ENCODE measurements at regions not wholly inside any gene's neighbourhood (a gene's known extent, or its start where the extent isn't known, plus 50 kb on each side); places are given as distances from the start of the nearest gene placed in this dataset.
"Not testable (repeated sequence)": the region's sequence is repeated elsewhere in the genome, so short reads cannot be mapped to it uniquely, and the experiment has no call there.

DNA sequence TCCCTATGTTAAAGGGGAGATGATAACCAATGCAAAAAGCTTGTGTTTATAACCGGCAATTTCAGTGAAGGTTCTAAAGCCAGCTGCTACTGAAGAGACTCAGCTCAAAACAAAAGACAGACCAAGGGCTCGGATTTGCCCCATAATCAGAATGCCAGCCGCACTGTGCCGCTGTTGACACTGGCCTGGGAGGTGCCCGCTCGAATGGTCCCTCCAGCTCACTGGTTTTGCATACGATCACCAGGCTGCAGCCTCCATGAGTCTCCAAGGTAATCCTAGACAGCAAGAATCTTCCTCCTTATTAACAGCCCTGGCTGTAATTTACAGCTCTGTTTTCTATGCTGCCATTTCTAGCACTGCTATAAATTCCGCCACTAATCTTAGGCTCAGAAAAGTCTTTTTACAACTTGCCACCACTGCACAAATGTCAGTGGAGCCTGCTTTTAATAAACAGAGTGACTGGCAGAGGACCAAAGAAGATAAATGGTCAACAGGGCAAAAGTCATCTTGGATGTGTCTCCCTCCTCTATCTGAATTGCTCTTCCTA is 155.7 kb upstream of the SH3BP4 start:
- DNase-seq = no peak

DNA sequence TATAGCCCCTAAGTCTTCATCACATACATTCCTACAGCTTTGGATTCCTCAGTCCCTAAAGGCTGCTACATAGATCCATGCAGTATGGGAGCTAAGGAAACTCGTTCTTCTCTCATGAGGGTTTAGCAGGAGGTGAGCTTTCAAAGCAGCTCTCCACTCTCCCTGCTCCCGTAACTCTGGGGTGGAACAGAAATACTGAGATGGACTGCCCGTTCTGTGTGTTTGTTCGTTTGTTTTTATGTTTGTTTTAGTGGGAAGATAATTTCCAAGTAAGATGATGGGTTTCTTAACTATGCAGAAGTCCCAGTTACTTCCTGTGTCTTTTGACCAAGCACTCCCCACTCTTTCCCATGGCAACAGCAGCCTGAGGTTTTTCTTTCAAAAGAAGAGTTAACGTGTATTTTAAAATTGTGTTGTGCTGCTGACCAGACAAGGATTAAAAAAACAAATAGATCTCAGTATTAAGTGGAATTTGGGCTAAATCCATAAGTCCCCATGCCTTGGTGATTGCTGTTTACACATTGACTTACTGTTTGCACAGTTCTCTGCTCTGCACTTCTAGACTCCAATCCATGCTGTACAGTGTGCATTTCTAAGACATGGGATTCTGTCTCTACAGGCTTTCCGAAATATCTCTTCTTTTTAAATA is 156.4 kb upstream of the SH3BP4 start:
- no peak for DNase-seq

DNA sequence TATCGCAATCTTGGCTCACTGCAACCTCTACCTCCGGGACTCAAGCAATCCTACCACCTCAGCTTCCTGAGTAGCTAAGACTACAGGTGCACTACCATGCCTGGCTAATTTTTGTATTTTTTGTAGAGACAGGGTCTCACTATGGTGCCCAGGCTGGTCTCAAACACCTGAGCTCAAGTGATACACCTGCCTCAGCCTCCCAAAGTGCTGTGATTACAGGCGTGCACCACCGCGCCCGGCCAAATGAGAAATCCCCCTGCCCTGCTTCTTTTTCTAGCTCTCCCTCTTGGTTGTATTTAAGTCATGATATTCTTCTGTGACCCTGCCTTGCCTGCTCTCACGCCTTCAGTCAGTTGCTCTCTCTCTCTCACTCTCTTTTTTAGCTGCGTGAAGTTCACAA is 157.0 kb upstream of the SH3BP4 start:
- no peak for DNase-seq

DNA sequence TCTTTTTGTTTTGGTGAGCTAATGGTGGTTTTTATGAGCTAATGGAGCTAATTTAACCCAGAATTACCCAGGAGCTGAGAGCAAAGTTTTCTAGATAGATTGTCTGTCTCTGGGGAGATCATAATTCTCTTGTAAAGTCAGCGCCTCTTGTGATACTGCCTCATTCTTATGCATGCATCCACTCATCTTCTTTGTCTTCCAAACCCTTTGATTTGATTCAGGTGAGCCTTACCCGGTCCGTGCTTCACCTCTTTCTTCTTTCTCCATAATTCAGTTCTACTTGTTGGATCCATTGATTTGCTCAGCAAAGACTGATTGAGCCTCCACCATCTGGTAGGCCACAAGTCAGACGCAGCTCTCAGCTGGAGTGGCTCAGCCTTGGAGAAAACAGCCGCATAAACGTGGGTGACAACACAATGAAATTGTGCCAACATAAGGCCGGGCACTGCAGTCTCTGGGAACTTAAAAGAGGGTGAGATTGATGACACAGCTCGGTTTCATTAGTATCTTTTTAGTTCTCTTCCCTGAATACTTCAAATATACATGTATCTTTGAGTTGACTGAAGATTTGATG is 158.5 kb upstream of the SH3BP4 start:
- DNase-seq = no peak

DNA sequence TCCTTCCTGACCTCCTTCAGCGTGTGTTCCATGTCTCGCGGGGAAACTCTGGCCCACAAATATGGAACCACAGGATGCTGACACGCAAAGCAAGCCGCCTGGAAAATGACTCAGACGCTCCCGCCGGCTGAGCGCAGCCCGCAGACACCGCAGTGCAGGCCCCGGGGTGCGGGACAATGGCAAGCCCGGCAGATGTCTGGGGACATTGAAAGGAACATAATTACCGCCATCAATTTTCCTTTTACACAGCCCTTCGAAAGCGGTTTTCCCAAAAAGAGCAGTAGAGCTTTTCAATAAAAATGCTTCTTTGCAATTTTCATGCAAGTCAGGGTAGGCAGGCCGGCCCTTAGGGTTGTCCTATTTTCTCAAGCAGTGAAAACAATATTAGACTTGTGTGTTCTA is 159.2 kb upstream of the SH3BP4 start:
- DNase-seq = no peak

DNA sequence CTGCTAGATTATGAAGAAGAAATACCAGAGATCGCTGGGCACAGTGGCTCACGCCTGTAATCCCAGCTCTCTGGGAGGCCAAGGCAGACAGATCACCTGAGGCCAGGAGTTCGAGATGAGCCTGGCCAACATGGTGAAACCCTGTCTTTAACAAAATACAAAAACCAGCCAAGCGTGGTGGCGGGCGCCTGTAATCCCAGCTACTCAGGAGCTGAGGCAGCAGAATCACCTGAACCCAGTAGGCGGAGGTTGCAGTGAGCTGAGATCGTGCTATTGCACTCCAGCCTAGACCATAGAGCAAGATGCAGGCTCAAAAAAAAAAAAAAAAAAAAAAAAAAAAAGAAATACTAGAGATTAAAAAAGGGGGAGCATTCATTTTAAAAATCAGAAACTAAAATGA is 159.7 kb upstream of the SH3BP4 start:
- DNase-seq = not testable (repeated sequence)

DNA sequence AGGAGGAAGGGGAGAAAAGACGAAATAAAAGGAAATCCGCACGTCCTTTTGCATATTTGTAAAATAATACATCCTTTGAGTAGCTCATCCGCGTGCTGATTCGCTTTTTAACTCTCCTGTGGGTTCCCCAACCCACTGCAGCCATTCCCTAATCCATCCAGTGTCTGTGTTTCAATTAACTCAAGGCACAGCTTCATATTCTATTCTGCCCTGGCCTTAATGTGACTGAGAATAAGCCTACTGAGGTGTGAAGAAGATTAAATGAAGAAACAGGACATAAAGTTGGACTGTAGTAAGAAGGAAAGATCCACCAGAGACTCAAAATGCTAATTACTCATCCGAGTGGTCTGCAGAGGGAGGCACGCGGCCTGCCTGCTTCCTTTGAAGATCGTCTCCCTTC is 161.4 kb upstream of the SH3BP4 start:
- no peak for DNase-seq

DNA sequence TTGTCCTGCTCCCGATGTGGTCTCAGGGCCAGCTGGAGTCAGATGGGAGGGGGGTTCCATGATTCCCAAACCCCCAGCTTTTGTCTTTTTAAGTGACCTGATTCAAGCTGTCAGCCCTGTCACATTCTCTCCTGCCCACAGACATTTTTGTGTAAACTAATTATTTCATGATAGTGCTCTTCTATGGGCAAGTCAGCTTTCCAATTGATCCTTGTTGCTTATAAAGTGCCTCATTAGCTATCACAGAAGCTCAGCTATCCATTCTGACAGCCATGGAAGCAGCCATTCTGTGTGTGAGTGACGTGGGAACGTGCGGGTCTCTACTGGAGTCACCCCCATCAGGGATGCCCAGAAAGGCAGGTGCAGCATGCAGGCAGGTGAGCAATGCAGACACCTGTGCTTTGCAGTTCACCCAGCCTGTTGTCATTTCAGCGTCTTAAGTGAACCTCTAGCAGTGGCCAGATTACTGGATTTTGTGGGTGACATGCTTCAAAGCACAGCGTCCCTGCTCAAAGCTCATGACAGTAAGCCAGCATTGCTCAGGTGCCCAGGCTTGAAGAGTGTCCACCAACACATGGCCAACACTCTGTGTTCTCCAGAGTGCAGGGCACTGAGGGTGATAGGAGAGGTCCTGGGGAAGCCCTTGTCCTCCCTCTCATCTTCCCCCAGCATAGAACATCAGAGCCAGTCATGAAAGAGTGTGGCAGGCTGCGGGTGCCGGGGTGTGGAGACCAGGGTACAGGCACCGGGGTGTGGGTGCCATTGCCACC is 162.1 kb upstream of the SH3BP4 start:
- no peak for DNase-seq

DNA sequence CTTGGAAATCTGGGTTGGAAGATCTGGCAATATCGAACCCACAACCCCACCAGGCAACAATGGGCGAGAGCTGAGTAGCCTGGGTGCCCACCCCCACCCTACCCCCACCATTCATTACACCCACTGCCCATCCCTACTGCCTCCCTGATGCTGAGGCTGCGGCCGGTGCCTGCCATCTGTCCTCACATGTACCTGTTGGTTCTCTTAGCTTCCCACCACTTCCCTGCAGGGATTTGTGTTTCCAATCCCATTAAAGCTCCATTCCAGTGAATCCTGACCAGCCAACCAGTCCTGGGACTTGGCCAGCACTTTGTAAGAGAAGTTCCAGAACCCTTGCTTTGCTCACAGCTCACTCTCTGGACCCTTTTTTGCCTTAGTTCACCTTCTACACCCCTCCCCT is 163.0 kb upstream of the SH3BP4 start:
- no peak for DNase-seq

DNA sequence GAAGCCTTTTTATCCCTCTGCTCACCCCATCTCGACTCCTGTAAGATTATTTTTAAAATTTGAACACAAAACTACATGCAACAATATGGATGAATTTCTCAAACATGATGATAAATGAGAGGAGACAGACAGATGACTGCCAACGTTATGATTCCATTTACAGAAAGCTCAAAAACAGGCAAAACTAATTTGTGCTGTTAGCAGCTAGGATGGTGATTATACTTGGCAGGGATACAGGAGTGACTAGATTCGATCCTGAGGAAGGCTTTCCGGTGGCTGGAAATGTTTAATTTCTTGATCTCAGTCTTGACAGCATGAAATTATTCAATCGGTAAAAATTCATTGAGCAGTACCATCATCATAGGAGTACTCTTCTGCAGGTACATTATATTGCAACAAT is 163.4 kb upstream of the SH3BP4 start:
- no peak for DNase-seq

DNA sequence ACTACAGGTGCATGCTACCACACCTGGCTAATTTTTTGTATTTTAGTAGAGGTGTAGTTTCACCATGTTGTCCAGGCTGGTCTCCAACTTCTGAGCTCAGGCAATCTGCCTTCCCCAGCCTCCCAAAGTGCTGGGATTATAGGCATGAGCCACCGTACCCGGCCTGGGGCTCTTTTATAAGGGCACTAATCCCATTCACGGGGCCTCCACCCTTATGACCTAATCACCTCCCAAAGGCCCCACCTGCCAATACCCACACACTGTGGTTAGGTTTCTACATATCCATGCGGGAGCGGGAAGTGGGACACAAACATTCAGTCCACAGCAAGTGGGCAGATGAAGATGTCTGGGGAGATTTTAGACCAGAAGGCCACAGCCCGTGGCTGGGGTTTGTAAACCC is 164.7 kb upstream of the SH3BP4 start:
- no peak for DNase-seq

DNA sequence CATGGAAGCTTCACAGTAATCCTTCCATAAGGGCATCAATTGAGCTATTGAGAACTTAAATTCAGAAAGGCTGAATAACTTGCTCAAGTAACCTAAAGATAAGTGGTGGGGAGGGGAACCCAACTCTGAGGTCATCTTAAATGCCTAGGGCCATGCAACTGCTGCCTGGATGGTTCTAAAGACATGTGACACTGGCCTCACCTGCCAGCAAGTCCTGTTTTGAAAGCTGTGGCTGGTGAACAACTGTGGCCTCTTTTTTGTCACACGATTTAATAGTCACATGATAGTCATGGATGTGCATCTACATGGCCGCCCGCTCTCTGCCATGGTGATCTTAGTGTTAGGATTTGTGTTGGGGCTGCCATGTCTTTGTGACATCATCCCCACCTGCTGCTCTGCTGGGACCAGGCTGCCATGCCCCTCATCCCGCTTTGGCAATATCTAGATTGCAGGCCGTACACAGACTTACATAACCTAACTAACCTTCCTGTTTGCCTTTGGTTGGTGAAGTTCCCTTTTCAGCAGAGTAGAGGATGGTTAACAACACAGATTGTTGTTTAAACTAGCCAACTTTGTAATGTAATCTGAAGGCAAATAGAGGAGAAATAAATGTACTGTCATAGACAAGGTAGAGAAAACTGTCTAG is 177.9 kb upstream of the SH3BP4 start:
- DNase-seq = no peak

DNA sequence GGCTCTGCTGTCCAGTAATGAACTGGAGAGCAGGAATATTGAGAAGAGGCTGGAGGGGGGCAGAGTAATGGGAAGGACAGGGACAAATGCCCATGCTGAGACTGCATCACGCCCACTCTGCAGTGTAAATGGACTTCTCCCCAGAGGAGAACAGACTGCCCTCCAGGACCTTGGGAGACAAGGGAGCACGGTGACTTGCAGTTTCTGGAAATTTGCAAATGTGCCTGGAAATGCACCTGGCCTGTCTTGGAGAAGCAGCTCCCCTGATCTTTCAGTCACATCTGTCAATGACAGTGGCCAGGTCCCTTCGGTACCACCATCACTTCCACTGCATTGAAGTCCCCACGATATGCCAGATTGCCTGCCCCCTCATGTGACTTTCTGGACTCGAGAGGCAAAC is 178.7 kb upstream of the SH3BP4 start:
- no peak for DNase-seq

DNA sequence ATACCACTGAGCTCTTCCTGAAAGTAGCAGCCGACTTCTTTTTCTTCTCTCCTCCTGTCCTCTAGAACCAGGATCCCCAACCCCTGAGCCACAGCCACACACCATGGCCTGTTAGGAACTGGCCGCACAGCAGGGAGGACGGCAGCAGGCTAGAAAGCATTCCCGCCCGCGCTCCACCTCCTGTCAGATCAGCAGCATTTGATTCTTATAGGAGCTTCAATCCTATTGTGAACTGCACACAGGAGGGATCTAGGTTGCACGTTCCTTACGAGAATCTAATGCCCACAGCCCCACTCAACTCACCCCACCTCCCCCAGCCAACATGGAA is 179.1 kb upstream of the SH3BP4 start:
- DNase-seq = no peak

DNA sequence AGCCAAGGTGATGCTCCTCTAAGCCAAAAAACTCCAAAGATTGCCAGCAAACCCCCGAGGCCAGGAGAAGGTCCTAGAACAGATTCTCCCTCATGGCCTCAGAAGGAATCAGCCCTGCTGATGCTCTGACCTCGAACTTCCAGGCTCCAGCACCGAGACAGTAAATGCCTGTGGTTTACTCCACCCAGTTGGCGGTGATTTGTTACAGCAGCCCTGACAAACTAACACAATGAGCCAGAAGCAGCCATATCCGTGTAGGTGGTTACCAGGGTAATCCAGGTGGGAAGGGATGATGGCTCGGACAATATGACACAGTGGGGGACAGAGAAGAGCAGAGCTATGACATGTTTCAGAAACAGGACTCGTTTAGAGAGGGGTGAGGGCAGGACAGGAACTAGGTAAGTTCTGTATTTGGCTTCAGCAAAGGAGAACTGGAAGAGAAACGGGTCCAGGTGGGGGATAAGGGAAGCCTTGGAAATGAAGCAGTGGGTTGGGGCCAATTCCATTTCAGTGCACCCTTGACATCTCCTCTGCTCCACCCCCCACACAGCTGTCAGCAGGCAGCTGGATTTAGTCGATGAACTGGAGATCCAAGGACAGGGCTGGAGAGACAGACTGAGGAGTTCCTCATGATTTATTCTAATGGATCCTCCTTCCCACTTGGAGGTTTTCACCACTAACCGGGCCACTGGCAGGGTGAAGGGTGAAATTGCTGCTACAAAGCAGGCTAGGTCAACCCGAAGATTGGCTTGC is 179.7 kb upstream of the SH3BP4 start:
- DNase-seq = no peak

DNA sequence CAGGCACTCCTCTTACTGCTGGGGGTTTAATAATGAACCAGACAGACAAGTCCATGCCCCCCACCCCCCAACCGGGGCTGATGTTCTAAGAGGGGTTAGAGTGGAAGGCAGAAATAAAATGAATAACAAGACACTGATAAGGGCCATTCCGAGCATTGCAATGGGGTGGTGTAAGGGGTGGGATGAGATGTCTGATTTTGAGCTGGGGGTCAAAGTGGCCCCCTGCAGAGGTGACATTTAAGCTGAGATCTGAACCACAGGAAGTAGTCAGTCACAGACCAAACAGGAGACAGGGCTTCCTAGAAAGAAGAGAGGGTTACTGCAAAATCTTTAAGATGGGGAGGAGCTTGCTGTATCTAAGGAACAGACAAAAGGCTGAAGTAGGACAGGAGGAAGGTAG is 180.6 kb upstream of the SH3BP4 start:
- DNase-seq = no peak

DNA sequence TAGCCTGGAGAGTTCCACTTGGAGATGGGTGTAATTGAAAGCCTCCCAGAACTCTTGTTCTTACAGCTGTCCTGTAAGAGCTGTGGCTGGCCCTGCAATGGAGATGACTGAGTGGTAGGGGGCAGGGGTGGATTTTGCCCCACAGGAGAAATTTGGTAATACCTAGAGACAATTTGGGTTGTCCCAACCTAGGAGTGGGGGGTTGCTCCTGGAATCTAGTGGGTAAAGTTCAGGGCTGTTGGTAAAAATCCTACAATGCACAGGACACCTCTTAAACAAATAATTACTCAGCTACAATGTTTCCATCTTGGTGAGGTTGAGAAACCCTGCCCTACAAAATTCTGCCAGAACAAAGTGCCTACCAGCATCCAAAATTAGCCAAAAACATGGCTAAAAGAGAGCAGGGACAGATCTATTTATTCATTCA is 181.1 kb upstream of the SH3BP4 start:
- no peak for DNase-seq

DNA sequence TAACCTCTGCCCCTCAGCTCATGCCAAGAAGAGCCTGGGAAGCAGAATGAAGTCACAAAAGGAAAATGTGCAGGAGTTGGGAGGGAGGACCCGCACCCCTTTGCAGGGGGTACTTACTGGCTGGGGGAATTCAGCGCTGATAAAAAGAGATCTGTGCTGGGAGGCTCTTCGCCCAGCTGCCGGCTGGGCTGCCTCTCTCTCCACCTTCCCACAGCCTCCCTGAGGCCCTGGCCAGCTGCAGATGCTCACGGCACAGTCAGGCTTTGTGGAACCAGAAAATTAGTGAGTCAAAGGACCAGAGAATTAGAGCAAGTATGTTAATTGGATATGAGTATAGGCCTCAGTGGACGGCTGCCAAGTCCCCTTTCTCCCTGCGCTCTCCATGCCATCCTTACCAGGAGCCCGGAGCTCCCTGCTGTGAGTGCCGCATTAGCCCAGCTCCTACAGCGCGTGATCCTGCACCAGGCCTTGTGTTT is 181.7 kb upstream of the SH3BP4 start:
- DNase-seq = no peak

DNA sequence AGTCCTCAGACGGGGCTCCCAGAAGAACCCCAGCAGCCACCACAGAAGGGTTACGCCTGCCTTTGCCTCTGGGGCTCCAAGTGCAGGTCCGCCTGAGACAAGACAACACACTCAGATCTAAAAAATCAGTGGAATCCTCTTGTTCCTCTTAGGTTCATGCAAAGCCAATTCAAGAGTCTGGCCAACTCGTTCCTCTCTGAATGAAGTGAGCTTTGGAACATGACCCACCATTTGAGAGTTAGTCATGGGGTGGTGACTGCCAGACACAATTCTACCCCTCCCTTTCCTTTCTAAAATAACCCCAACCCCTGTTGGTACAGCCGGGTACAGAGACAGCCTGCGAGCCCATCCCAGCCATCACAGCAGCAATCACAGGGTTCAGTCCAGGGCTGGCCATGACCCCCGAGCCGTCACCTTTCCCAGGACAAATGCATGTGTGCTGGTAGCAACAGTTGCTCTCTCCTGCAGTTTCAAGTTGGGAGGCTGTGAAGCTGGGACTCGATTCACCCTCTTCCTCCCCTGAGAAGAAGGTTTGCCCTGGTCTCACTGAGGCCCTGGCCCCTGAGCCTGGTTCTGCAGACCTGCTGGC is 183.1 kb upstream of the SH3BP4 start:
- no peak for DNase-seq

DNA sequence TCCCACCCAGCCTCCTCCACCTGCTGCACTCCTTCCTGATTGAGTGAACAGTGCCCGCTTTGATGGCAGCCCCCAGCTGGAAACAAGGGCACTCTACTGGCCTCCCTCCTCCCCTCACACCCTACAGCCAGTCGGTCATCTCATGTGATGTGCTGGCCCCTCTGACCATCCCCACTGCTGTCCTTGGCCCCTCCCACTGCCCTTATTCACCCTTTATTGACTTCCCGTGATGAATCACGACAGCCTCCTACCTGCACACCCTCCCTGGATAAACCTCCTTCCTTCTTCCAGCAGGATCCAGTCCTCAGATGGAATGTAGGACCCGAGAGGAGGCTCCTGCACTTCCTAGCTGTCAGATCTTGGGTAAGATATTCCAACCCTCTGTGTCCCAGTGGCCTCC is 186.5 kb upstream of the SH3BP4 start:
- no peak for DNase-seq

DNA sequence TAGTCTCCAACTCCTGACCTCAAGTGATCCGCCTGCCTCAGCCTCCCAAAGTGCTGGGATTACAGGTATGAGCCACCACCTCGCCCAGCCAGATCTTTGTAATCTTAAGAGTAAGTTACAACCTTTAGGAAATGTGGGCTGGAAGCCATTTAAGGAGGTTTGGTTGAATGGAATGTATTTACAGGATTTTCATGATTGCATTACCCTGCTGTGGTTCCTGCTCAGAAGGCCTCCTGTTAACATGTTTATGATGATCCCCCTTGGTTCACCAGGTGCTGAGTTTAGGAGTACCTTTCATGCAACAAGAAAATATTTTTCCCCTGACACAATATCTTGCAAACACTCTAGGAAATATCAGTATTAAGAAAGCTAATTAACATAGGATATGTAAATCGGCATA is 187.4 kb upstream of the SH3BP4 start:
- DNase-seq = no peak
